ENCODE measurements at regions not wholly inside any gene's neighbourhood (a gene's known extent, or its start where the extent isn't known, plus 50 kb on each side); places are given as distances from the start of the nearest gene placed in this dataset.

DNA sequence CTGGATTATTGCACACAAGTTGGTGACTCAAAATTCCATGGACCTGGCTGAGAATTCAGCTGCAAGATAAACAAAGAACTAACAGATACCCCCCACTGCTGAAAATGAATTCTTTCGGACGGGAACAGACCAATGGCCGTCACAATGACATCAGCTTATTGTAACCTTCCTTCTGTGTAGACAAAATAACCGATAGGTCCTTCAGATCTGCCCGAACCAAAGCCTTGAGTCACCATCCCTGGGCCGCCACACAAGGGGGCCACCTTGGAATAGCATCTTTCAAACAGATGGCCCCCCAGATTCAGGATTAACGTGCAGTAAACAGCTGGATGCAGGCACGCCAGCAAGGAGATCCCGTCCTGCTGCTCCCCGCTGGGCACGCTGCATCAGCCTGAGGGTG lies 214.0 kb upstream of the EXOC2 start:
- Mint-ChIP-seq H3K27me3 (ENCODE audit: low read depth) (peaks cover 18% of the 10 kb centered on the region), H3K4me1 (peaks cover 6% of the 10 kb centered on the region), H3K4me3 (peak overlapping the region; percentile 29), H3K36me3 (ENCODE audit: low read depth) (no peaks in the 10 kb centered on the region), H3K27ac (ENCODE audit: unreplicated experiment) (no peak overlapping the region), H3K9me3 (no peaks in the 10 kb centered on the region)
- DNase-seq (ENCODE audit: low read depth, low spot score) = no peak
- TF ChIP-seq, protein P1, sequence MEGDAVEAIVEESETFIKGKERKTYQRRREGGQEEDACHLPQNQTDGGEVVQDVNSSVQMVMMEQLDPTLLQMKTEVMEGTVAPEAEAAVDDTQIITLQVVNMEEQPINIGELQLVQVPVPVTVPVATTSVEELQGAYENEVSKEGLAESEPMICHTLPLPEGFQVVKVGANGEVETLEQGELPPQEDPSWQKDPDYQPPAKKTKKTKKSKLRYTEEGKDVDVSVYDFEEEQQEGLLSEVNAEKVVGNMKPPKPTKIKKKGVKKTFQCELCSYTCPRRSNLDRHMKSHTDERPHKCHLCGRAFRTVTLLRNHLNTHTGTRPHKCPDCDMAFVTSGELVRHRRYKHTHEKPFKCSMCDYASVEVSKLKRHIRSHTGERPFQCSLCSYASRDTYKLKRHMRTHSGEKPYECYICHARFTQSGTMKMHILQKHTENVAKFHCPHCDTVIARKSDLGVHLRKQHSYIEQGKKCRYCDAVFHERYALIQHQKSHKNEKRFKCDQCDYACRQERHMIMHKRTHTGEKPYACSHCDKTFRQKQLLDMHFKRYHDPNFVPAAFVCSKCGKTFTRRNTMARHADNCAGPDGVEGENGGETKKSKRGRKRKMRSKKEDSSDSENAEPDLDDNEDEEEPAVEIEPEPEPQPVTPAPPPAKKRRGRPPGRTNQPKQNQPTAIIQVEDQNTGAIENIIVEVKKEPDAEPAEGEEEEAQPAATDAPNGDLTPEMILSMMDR (conservative IDR thresholded peaks at IDR 0.05) = no peak

DNA sequence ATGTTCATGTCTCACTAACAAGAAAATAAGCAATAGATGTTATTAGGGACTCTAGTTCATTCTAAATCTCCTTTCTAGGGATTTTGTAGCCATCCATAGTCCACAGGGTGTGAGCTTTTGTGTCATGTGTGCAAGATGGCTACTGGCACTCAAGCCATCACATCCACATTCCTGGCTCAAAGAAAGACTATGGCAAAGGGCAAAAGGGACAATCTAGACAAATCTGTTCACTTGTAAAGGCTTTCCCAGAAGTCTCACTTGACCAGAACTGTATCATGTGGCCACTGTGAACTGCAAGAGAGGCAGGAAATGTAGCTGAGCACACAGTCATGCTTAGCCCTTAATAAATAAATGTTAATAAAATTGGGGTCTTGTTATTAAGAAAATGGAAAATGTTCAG lies 212.6 kb upstream of the EXOC2 start:
- no peak for DNase-seq (ENCODE audit: low read depth, low spot score)
- Mint-ChIP-seq H3K4me1 (peaks cover 6% of the 10 kb centered on the region), H3K36me3 (ENCODE audit: low read depth) (no peaks in the 10 kb centered on the region), H3K27ac (ENCODE audit: unreplicated experiment) (no peak overlapping the region), H3K9me3 (no peaks in the 10 kb centered on the region), H3K4me3 (no peak overlapping the region), H3K27me3 (ENCODE audit: low read depth) (peaks cover 18% of the 10 kb centered on the region)
- TF ChIP-seq, protein P1 (conservative IDR thresholded peaks at IDR 0.05) = no peak

DNA sequence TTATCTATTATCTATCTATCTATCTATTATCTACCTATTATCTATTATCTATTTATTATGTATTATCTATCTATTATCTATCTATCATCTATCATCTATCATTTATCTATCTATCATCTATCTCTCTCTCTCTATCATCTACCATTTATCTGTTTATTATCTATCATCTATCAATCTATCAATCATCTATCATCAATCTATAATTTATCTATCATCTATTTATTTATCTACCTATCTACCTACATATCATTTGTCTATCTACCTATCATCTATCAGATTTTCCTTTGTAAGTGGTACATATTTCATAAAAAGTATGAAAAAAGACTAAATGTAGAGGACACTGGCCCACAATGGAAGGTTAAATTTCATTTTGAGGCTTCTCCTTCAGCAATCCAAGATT lies 212.1 kb upstream of the EXOC2 start:
- H3K27ac Mint-ChIP-seq (ENCODE audit: unreplicated experiment) = no peak overlapping the region
- H3K9me3 Mint-ChIP-seq = no peaks in the 10 kb centered on the region
- H3K27me3 Mint-ChIP-seq (ENCODE audit: low read depth) = peaks cover 18% of the 10 kb centered on the region
- H3K4me3 Mint-ChIP-seq = no peak overlapping the region
- no peaks in the 10 kb centered on the region for H3K36me3 Mint-ChIP-seq (ENCODE audit: low read depth)
- TF ChIP-seq, protein P1 (conservative IDR thresholded peaks at IDR 0.05) = no peak
- DNase-seq (ENCODE audit: low read depth, low spot score) = no peak
- peaks cover 6% of the 10 kb centered on the region for H3K4me1 Mint-ChIP-seq

DNA sequence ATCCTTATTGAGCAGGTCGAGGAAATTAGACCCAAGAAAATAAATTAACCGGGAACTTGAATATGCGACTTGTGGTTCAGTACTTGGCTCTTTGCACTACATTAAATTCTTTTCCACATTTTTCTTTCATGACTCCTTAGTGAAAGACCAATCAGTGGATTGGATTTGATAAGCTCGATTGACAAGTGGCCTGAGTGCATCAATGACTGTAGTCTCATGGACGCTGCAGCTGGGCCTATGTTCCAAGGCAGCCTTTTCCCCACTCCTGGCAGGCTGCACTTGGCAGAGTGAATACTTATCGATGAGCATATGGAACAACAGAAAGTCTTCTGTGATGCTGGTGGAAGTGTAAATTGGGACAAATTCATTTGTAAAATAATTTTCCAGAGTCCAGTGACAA lies 210.8 kb upstream of the EXOC2 start:
- Mint-ChIP-seq H3K4me3 (no peak overlapping the region), H3K4me1 (peaks cover 6% of the 10 kb centered on the region), H3K36me3 (ENCODE audit: low read depth) (no peaks in the 10 kb centered on the region), H3K27ac (ENCODE audit: unreplicated experiment) (no peak overlapping the region), H3K27me3 (ENCODE audit: low read depth) (peaks cover 15% of the 10 kb centered on the region), H3K9me3 (no peaks in the 10 kb centered on the region)
- TF ChIP-seq, protein P1 (conservative IDR thresholded peaks at IDR 0.05) = no peak
- DNase-seq (ENCODE audit: low read depth, low spot score) = no peak

DNA sequence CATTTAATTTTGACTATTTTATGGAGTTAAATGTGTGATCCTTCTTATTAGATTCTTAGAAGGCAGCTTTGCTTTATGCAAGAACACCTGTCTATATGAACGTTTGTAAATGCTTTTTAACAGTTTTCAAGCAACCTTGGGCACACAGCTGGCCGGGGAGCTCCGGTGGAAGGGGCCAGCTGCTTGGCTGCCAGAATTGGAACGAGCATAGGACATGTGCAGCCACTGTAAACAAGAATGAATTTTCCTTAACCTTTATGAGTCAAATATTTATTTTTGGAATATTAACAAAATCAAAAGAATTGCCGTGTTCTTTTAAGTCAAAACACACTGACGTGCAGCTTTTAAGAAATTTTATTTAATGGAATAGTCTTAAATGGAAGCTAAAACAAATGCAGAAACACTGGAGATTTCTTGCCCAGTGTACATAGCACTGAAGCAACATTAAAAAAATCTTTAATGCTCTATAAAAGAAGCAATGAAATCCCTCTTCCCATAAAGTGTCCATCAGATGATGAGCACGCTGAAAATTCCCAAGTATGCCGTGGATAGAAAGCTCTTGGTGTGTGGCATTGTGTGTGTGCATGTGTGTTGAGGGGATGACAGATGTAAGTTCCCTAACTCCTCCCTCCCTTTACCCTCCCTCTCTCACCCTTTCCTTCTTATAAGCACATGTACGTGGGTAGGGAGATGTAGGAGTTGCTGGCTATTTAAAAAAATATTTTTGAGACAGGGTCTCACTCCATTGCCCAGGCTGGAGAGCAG lies 208.9 kb upstream of the EXOC2 start:
- Mint-ChIP-seq H3K4me3 (no peak overlapping the region), H3K9me3 (no peaks in the 10 kb centered on the region), H3K4me1 (peaks cover 3% of the 10 kb centered on the region), H3K27ac (ENCODE audit: unreplicated experiment) (no peak overlapping the region), H3K27me3 (ENCODE audit: low read depth) (peaks cover 9% of the 10 kb centered on the region), H3K36me3 (ENCODE audit: low read depth) (no peaks in the 10 kb centered on the region)
- TF ChIP-seq, protein P1 (conservative IDR thresholded peaks at IDR 0.05) = no peak
- no peak for DNase-seq (ENCODE audit: low read depth, low spot score)
